ENCODE measurements at regions not wholly inside any gene's neighbourhood (a gene's known extent, or its start where the extent isn't known, plus 50 kb on each side); places are given as distances from the start of the nearest gene placed in this dataset.

DNA sequence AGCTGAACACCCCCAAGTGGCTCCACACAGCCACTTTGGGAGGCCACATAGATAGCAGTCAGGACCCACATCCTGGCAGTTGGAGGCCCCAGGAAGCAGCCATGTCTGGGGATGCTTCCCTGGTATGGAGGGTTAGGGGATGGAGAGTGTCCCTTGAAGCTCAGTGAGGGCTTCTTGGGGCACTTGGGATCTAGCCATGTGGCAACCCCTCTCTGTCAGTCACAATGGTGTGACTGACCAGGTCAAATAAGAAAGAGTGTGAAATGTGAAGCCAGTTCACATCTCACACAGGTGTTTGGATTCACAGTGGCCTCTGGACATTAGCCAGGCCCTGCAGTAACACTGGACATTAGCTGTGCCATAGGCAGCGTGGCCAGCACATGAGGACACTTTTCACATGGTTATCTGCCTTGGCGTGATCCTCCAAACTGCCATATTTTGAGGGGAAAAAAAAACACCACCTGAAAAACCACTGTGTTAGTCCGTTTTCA lies 53.9 kb upstream of the IL17B start:
- TF ChIP-seq, protein P1, sequence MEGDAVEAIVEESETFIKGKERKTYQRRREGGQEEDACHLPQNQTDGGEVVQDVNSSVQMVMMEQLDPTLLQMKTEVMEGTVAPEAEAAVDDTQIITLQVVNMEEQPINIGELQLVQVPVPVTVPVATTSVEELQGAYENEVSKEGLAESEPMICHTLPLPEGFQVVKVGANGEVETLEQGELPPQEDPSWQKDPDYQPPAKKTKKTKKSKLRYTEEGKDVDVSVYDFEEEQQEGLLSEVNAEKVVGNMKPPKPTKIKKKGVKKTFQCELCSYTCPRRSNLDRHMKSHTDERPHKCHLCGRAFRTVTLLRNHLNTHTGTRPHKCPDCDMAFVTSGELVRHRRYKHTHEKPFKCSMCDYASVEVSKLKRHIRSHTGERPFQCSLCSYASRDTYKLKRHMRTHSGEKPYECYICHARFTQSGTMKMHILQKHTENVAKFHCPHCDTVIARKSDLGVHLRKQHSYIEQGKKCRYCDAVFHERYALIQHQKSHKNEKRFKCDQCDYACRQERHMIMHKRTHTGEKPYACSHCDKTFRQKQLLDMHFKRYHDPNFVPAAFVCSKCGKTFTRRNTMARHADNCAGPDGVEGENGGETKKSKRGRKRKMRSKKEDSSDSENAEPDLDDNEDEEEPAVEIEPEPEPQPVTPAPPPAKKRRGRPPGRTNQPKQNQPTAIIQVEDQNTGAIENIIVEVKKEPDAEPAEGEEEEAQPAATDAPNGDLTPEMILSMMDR (IDR thresholded peaks at IDR 0.05): no peak
- TF ChIP-seq POLR2A (IDR thresholded peaks at IDR 0.05): no peak
- peak overlapping the region in 3 of 4 donors; percentile 8 to 90 (median 49) for H3K27ac ChIP-seq
- no peak for DNase-seq

DNA sequence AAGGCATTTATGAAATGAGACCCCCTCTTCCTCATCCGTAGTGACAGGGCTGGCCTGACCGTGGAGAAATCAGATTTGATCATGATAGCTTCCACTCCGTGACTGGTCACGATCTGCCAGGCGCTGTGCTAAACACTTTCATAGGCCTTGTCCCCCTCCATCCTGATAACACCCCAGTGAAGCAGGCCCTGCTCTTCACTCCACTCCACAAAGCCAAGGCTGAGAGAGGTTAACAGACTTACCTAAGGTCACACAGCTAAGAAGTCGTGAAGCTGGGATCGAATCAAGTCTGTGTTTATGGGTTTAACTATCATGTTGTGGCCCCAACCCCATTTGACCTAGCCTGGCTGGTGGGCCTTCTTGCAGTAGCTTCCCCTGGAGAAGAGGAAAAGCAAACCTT lies 53.3 kb upstream of the IL17B start:
- H3K4me3 ChIP-seq: no peak overlapping the region
- peaks cover 0 to 4% (median 0%) of the 10 kb centered on the region in 4 donors for H3K4me1 ChIP-seq
- no peak for DNase-seq
- peaks cover 0 to 18% (median 0%) of the 10 kb centered on the region in 3 donors for H3K36me3 ChIP-seq
- TF ChIP-seq, protein P1 (IDR thresholded peaks at IDR 0.05): no peak
- no peak for TF ChIP-seq POLR2A (IDR thresholded peaks at IDR 0.05)
- peak overlapping the region in 3 of 4 donors; percentile 8 to 90 (median 49) for H3K27ac ChIP-seq
- no peaks in the 10 kb centered on the region for H3K9me3 ChIP-seq
- no peaks in the 10 kb centered on the region for H3K27me3 ChIP-seq

More for the DNA sequence above, 53.9 kb upstream of the IL17B start:
- H3K4me1 ChIP-seq: peaks cover 0 to 4% (median 0%) of the 10 kb centered on the region in 4 donors
- no peaks in the 10 kb centered on the region for H3K9me3 ChIP-seq
- no peaks in the 10 kb centered on the region for H3K27me3 ChIP-seq
- peaks cover 0 to 12% (median 0%) of the 10 kb centered on the region in 3 donors for H3K36me3 ChIP-seq
- no peak overlapping the region for H3K4me3 ChIP-seq

DNA sequence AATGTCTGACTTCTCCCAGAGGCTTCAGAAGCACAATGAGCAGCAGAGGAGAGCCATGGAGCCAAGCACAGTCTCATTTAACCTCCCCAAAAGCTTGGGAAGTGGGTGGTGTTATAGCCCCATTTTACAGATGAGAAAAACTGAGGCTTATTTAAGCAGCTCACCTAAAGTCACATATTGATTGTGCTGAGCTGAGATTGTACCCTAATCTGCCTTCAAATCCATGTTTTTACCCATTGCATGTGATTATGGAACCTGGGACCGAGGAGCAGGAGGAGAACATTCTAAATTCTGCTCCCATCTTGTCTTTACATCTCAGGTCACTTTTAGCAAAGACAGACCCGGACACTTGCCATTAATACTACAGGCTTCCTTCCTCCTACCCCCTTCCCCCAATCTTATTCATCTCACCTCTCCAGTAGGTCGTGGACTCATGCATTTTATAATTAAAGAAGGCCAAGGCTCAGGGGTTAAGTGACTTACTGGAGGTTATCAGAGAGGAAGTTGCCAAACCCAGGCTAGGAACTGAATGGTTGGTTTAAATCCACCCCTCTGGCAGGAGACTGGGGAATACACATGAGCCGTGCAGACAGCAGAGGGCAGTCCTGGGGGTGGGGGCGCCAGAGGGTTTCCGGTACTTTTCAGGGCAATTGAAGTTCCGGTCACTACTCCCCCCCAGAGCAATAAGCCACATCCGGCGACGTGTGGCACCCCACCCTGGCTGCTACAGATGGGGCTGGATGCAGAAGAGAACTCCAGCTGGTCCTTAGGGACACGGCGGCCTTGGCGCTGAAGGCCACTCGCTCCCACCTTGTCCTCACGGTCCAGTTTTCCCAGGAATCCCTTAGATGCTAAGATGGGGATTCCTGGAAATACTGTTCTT lies 51.0 kb upstream of the IL17B start:
- Histone ChIP-seq H3K27me3 (no peaks in the 10 kb centered on the region), H3K4me3 (no peak overlapping the region), H3K9me3 (no peaks in the 10 kb centered on the region), H3K4me1 (peaks cover 0 to 4% (median 0%) of the 10 kb centered on the region in 4 donors), H3K27ac (peak overlapping the region; percentile 41 to 90 (median 64)), H3K36me3 (peaks cover 0 to 38% (median 0%) of the 10 kb centered on the region in 3 donors)
- no peak for DNase-seq
- TF ChIP-seq, protein P1 (IDR thresholded peaks at IDR 0.05): no peak
- no peak for TF ChIP-seq POLR2A (IDR thresholded peaks at IDR 0.05)

Small RNA genes lying in the stretch of these regions (small RNA-seq; reads per million reads assigned to genes)
- 0 reads per million in 2 donors for gene MIR145
